Heart right ventricle (tissue), 16 donors: ENCODE measurements at regions not wholly inside any gene's neighbourhood (a gene's known extent, or its start where the extent isn't known, plus 50 kb on each side); places are given as distances from the start of the nearest gene placed in this dataset.
"Not testable (repeated sequence)": the region's sequence is repeated elsewhere in the genome, so short reads cannot be mapped to it uniquely, and the experiment has no call there.

Experiments
- ATAC-seq, 8 donors: fragments of 200-7000 bp; cut with Tn5 transposase; one replicate each; pipeline ENCODE4 v1.9.1; 2020; ENCODE audit warnings: mild to moderate bottlenecking in 8 of 8, moderate library complexity in 8 of 8, moderate number of reproducible peaks in 1 of 8
- DNase-seq, 2 donors: peaks; one replicate each; pipeline ENCODE4 v3.0.0-alpha.2; 2020
- H3K27ac ChIP-seq, 10 donors: fragments of 200-600 bp; sonication (generic) in 2 of 10; one replicate each; pipeline versions ENCODE4 v1.5.0 to v1.8.0; 2020 to 2022; ENCODE audit warnings: mild to moderate bottlenecking in 3 of 10
- H3K27me3 ChIP-seq, 7 donors: fragments of 200-600 bp; one replicate each; pipeline ENCODE4 v1.8.0; 2021 to 2022; ENCODE audit warnings: mild to moderate bottlenecking in 2 of 7
- H3K36me3 ChIP-seq, 9 donors: fragments of 200-600 bp; sonication (generic) in 1 of 9; one replicate each; pipeline versions ENCODE4 v1.5.0 to v1.8.0; 2020 to 2022; ENCODE audit warnings: mild to moderate bottlenecking in 2 of 9
- H3K4me1 ChIP-seq, 9 donors: fragments of 200-600 bp; sonication (generic) in 1 of 9; one replicate each; pipeline versions ENCODE4 v1.5.0 to v1.8.0; 2020 to 2022; ENCODE audit warnings: mild to moderate bottlenecking in 4 of 9
- H3K4me3 ChIP-seq, 10 donors: fragments of 200-600 bp; sonication (generic) in 2 of 10; one replicate each; pipeline versions ENCODE4 v1.5.0 to v1.8.0; 2020 to 2022; ENCODE audit warnings: mild to moderate bottlenecking in 7 of 10, moderate library complexity in 2 of 10
- H3K9me3 ChIP-seq, 11 donors: fragments of 200-600 bp in 10 of 11; sonication (generic) in 2 of 11; one replicate each; pipeline versions ENCODE4 v1.5.0 to v1.8.0; 2013 to 2022; ENCODE audit warnings: mild to moderate bottlenecking in 2 of 11, control low read depth in 1 of 11, moderate library complexity in 1 of 11
- CTCF ChIP-seq, 9 donors: fragments of 200-600 bp; sonication (generic) in 2 of 9; IDR thresholded peaks; one replicate each; pipeline versions ENCODE4 v1.5.0 to v1.8.0; 2021 to 2022; ENCODE audit warnings: antibody characterized with exemption in 9 of 9, mild to moderate bottlenecking in 5 of 9, moderate library complexity in 1 of 9
- WGBS, 2 donors: extraction: QIAGEN DNeasy Blood & Tissue Kit; methylation state at CpG; one replicate each; pipeline ENCODE4 v1.1.7; 2013; ENCODE audit warnings: inconsistent platforms in 1 of 2; 5-methylcytosine and 5-hydroxymethylcytosine counted together
- intact Hi-C, 10 donors: fragments of 100-400 bp; cut with DNase I; formaldehyde crosslinking; loops; one replicate each; pipeline versions ENCODE4 v1.11.1 to v1.14.2; 2022
- donor health status: Arrhythmogenic right ventricular cardiomyopathy.
- donor health status: ischemic (EF 13 %, LVEDD 7.1; RV severe dilation, severe dysfunction).
- donor health status: healthy with polysubstance abuse.
- donor health status: DM: no; HTN: yes; CAD: no.
- donor health status: DM: no; HTN: no; CAD: no.
- donor health status: ischemic (EF 25% LVEDD 6.9; RV normal size, moderate dysfunction).
- donor health status: ischemic (EF 25% LVEDD 5.7; RV mildly dilated, moderate dysfunction).
- donor health status: healthy.
- donor health status: DM: yes; HTN: yes; CAD: no.
- donor health status: Ischemic cardiomyopathy.
- donor health status: ischemic (EF 35%, LVEDD 5.7; RV mildly dilated, moderate dysfunction).
- donor health status: nonischemic (EF 11% LVEDD 7.7; RV severe dilation, severe dysfunction).
- donor health status: DM: yes; HTN: yes; CAD: no.
- donor health status: PGD.
- donor health status: ischemic (EF 29% LVEDD 5.4; RV normal size, mild dysfunction).
- donor health status: nonischemic (EF 23%, LVEDD 6.1; RV moderate dilation, normal function).

GRCh38 chr14:70259420-70259819 is 70.7 kb upstream of the SLC8A3 start:
- Histone ChIP-seq H3K9me3 (no peaks in the 10 kb centered on the region), H3K36me3 (no peaks in the 10 kb centered on the region), H3K4me1 (no peaks in the 10 kb centered on the region), H3K27me3 (peaks cover 0 to 63% (median 33%) of the 10 kb centered on the region in 7 donors), H3K4me3 (no peak overlapping the region), H3K27ac (no peak overlapping the region)
- intact Hi-C loops = no loop called here
- ATAC-seq (no peak), DNase-seq (no peak)
- TF ChIP-seq CTCF (IDR thresholded peaks at IDR 0.05) = no peak
- WGBS, 2 donors = 96 to 97% methylated on average over 1 of the region's 1 CpG

GRCh38 chr14:70257526-70257925 is 68.8 kb upstream of the SLC8A3 start:
- 74 to 75% methylated on average over 7 of the region's 7 CpGs for WGBS, 2 donors
- H3K4me1 ChIP-seq = no peaks in the 10 kb centered on the region
- no peak overlapping the region for H3K4me3 ChIP-seq
- peaks cover 0 to 74% (median 51%) of the 10 kb centered on the region in 7 donors for H3K27me3 ChIP-seq
- TF ChIP-seq CTCF (IDR thresholded peaks at IDR 0.05) = no peak
- no peak overlapping the region for H3K27ac ChIP-seq
- DNase-seq (no peak), ATAC-seq (no peak)
- no peaks in the 10 kb centered on the region for H3K9me3 ChIP-seq
- H3K36me3 ChIP-seq = no peaks in the 10 kb centered on the region
- intact Hi-C loops = no loop called here

- no peaks in the 10 kb centered on the region for H3K4me1 ChIP-seq
- H3K36me3 ChIP-seq = no peaks in the 10 kb centered on the region
- no peak for DNase-seq
- no peak overlapping the region for H3K4me3 ChIP-seq
- TF ChIP-seq CTCF (IDR thresholded peaks at IDR 0.05) = no peak
- ATAC-seq = no peak
- H3K9me3 ChIP-seq = no peaks in the 10 kb centered on the region
- no peak overlapping the region for H3K27ac ChIP-seq
- peaks cover 0 to 72% (median 51%) of the 10 kb centered on the region in 7 donors for H3K27me3 ChIP-seq
- WGBS, 2 donors = 35 to 38% methylated on average over 2 of the region's 2 CpGs
- intact Hi-C loops = no loop called here
These were observed 67.8 kb upstream of the SLC8A3 start for GRCh38 chr14:70256601-70257000.

- H3K27ac ChIP-seq, ATAC-seq, H3K4me1 ChIP-seq, DNase-seq, intact Hi-C loops, H3K9me3 ChIP-seq, H3K36me3 ChIP-seq: not testable (repeated sequence)
- H3K4me3 ChIP-seq = peak overlapping the region in 2 of 10 donors; percentile 34 to 50
- peaks cover 0 to 68% (median 55%) of the 10 kb centered on the region in 7 donors for H3K27me3 ChIP-seq
- whole genome bisulfite sequencing, 2 donors = 51 to 52% methylated on average over 33 to 36 of the region's 36 CpGs
These were observed 66.6 kb upstream of the SLC8A3 start for GRCh38 chr14:70255071-70256057.
